GM12892 (cell line): ENCODE measurements at regions not wholly inside any gene's neighbourhood (a gene's known extent, or its start where the extent isn't known, plus 50 kb on each side); places are given as distances from the start of the nearest gene placed in this dataset.

Source experiments
- POLR2A ChIP-seq: IDR thresholded peaks from 2 replicates; pipeline ENCODE4 v1.6.1; 2011; ENCODE audit warnings: low read depth, low read length, control low read depth
- POLR2AphosphoS5 ChIP-seq: IDR thresholded peaks from 2 replicates; pipeline ENCODE4 v1.6.1; 2011; ENCODE audit warnings: low read depth, low read length, control low read depth
- TAF1 ChIP-seq: IDR thresholded peaks from 2 replicates; pipeline ENCODE4 v1.6.1; 2011; ENCODE audit warnings: low read depth, mild to moderate bottlenecking, control low read depth, low read length, borderline replicate concordance

DNA sequence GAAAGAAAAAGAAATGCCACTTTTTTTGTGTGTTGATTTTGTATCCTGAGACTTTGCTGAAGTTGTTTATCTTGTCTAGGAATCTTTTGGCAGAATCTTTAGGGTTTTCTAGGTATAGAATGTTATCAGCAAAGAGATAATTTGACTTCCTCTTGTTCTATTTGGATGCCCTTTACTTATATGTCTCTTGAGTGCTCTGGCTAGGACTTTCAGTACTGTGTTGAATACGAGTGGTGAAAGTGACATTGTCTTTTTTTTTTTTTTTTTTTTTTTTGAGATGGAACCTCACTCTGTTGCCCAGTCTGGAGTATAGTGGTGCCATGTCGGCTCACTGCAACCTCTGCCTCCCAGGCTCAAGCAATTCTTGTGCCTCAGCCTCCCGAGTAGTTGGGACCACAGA, 64.7 kb upstream of the NPHP3 start:
- TF ChIP-seq POLR2AphosphoS5 (no peak), POLR2A (no peak), TAF1 (no peak)
